GM19452 (cell line): ENCODE measurements at regions not wholly inside any gene's neighbourhood (a gene's known extent, or its start where the extent isn't known, plus 50 kb on each side); places are given as distances from the start of the nearest gene placed in this dataset.

Experiments
- ATAC-seq: cut with Tn5 transposase; IDR thresholded peaks from one replicate; pipeline ENCODE4 v1.9.1; 2021; ENCODE audit not compliant: unreplicated experiment

- no peak for ATAC-seq
These were observed 110.4 kb downstream of the DAD1 start for GRCh38 chr14:22478670-22479069.

- no peak for ATAC-seq
These were observed 110.8 kb downstream of the DAD1 start for GRCh38 chr14:22478247-22478646.

DNA sequence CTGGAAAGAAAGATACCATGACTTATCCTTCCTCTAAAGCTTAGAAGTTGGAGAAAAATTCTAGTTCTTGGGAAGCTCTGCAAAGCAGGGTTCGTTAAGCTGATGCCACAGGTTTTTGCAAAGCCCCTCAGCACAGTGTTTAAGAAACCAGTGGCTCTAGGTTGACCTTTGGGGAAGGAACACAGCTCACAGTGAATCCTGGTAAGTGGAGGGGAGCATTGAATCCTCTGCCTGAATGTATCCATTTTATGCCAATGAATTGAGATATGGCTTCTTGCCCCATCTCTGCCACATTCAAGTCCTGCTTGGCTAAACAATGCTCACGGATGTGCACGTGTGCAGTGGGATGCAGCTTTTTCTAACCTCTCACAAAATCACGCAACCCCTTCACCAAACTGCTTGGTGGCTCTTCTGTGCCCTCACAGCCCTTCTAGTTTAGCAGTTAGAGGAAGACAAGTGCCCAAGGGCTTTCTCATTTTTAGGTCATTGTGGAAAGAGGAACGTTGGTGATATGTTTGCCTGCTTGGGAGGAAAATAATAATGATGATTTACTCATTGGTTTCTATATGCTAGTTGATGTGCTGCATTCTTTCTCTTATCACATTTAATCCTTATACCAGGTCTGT lies 111.3 kb downstream of the DAD1 start:
- no peak for ATAC-seq

DNA sequence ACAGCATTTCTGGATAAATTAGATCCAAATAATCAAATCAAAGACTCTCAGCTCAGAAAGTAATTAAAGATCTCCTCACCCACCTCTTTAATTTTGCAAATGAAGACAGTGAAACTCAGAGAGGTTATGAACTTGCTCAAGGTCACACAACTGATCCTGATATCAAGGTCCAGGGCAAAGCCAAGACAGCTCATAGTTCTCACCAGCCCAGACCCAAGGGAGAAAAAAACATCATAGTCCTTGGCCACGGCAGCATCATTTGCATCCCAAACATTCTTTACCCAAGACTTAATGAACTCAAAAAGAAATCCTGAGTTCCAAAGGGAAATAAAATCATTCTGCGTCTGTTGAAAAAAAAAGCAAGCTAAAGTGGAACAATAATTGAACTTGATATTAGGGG lies 112.1 kb downstream of the DAD1 start:
- ATAC-seq = no peak

DNA sequence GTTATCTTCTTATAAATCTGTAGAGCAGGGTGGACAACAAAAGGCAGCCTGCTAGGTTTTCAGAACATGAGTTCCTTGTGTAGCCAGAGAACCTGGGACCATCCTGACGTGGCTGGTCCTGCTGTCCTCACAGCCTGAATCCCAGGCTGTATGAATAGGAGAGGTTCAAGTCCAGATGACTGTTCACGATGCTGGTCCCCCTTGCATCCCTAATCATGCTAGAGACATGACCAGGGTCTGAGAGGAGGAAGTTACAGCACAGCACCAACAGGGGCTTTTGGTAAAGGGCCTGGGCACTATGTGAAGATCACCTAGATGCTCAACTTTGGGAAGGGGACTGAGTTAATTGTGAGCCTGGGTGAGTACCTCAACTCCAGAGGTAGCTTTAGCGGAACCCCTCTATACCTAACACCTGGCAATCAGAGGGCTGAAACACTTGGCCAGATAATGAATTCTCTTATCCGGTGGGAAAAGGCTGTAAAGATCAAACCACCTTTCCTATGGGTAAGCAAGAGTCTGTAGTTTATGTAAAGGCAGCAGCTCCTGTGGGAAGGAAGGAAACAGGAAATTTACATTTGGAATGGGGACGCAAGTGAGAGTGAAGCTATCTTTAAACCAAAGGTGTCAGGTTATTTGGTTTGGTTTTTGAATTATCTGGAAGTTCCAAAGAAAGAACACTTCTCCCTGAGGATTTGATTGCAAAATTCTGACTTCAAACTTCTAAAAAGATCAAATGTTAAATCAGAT lies 112.8 kb downstream of the DAD1 start:
- ATAC-seq = no peak

DNA sequence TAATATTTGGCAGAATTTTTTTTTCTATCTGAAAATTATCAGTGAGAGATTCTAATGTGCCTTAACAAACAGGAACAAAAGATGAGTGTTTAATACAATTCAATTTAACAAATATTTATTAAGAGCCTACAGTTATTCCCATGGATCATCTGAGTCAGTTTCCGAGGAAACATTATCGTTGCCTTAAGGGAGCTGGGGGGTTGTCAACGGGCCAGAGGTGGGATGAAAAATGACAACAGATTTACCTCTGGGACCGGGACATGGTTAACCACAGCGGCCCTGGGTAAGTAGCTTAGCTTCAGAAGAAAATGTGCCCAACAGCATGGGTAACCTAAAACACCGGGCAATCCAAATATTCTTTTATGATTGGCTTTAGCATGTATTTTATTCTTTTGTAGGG lies 113.6 kb downstream of the DAD1 start:
- ATAC-seq = no peak

DNA sequence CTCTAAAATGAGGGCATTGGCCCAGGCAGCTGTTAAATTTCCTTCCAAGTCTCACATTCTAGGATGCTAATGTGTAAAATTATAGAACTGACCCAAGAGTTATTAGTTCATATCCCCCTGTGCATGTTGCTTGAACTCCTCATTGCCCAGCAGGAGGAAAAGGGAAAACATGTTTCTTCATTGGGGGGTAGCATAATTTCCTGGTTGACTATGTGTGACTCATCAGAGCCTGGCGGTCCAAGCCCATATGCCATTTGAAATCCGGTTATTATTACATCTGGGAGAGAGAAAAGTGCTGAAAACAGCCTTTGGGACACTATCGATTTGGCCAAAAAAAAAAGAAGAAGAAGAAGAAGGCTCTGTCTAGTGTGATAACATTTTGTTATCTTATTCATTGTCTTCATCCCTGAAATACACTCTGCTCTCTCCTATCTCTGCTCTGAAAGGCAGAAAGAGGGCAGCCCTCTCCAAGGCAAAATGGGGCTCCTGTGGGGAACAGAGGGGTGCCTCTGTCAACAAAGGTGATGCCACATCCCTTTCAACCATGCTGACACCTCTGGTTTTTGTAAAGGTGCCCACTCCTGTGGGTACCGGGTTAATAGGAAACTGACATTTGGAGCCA lies 114.2 kb downstream of the DAD1 start:
- ATAC-seq = no peak

DNA sequence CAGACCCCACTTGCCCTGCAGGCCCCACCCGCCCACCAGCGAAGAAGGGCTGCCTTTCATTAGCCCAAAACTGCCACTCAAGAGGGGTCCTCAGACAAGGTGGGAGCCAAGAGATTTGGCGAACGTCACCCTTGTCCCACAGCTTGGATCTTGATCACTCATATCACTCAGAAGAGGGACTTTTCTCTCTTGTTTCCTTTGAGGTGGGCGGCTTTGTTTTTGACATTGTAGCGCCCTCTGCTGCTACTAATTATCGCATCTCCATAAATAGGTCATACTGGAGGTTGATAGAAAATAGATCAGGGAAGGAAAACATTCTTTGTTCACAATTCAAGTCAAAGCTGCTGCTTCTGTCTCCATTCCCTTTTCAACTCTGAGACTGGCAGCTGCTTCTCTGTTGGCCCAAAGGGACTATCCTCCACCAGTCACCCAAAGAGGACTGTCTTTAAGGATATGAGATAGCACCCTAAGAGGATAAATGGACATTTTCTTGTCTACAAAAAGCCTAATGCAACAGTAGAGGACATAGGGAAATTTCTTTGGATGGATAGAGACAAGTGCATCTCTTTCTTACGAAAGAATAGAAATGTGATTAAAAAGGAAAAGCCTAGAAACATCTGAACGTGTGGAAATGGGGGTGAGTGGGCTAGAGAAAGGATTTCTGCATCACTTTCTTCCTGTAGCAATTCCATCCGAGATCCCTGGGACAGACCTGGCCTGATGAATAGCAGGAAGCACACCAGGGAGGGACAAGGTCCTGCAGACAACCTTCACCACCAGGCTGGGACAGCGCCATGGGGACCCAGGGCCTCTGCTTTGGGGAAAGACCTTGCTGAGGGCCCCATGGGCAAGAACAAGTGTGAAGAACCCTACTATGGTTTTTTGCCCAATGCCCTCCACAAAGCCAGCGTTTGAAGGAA lies 115.8 kb downstream of the DAD1 start:
- ATAC-seq = no peak

- ATAC-seq = no peak
These were observed 116.6 kb downstream of the DAD1 start for GRCh38 chr14:22472466-22472865.

GRCh38 chr14:22471545-22472121 lies 117.4 kb downstream of the DAD1 start:
- no peak for ATAC-seq

DNA sequence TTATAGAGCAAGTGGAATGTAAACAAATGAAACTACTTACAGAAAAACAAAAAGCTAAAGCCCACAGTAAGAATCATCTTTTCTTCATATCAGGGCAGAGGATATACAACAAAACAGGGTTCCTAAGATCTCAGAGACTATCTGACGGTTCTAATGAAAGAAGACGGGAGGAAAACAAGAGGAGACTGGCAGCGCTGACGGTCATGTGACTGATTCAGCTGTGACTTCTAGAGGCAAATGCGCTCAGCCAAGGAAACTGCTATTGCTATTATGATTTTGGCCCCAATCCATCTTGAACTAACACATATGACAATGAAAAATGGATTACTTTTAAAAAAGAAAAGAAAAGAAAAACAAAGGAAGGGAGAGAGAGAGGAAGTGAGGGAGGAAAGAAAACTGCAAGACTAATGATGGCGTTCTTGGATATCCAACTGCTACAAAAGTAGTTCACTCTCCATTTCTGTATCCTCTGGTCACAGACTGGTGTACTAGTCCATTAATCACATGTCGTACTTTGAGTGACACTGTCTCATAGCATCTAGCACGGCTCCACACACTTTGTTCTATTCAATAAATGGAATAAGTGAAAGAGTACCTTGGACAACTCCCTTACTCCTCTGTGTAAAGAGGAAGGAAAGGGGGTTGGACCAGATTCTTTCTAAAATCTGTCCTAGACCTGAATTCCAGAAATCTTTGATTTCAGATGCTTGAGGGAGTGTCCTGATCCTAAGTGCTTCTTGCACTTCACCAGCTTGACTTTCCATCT lies 119.3 kb downstream of the DAD1 start:
- ATAC-seq = no peak

DNA sequence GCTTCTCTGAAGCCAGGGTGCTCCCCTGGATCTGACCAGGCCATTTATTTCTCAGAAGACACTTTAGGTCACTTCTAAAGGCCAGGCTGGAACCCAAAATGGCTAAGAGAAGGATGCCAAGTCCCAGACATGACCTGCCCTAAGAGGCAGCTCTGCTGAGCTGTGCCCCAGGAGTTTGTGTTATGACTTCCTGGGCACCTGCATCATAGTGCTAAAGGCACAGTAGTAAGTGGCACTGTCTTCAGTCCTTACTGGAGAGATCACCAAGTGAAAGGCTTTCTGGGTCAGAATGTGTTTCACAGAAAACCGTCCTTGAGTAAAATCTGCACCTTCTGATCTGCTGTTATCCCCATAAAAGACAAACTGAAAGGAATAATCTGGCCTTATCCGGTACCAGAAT lies 120.2 kb downstream of the DAD1 start:
- no peak for ATAC-seq

DNA sequence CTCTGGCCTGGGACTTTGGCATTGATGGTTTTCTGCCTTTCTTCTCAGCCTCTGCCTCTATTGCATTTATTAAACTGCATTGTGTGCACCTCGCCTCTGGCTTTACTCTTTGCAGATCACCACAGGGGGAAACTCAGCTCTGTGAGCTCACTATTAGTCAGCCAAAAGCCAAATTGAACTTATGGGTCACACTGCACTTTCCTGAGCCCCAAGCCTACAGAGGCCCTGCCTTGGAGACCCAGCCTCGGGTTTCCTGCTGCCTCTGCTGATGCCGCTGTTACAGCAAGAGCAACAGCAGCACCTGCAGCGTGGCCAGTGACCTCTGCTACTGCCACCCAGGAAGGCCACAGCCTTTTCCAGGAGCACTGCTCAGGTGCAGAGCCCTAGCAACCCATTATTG lies 122.5 kb downstream of the DAD1 start:
- ATAC-seq = no peak

- peak; percentile 19 for ATAC-seq
These were observed 123.7 kb downstream of the DAD1 start for GRCh38 chr14:22465201-22465840.

GRCh38 chr14:22464422-22465142 lies 124.4 kb downstream of the DAD1 start:
- ATAC-seq = peak; percentile 79

GRCh38 chr14:22463763-22464173 lies 125.3 kb downstream of the DAD1 start:
- no peak for ATAC-seq

DNA sequence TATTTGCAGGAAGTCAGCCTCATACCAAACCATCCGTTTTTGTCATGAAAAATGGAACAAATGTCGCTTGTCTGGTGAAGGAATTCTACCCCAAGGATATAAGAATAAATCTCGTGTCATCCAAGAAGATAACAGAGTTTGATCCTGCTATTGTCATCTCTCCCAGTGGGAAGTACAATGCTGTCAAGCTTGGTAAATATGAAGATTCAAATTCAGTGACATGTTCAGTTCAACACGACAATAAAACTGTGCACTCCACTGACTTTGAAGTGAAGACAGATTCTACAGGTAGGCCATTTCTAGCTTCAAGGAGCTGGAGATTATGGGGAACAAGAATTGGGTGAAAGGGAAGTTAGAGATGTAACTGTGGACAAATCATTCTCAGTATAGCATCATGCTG lies 126.1 kb downstream of the DAD1 start:
- no peak for ATAC-seq

- ATAC-seq = no peak
These were observed 128.4 kb downstream of the DAD1 start for GRCh38 chr14:22460461-22461195.
